GM12872 (cell line): ENCODE measurements at regions not wholly inside any gene's neighbourhood (a gene's known extent, or its start where the extent isn't known, plus 50 kb on each side); places are given as distances from the start of the nearest gene placed in this dataset.

Source experiments
- CTCF ChIP-seq: IDR thresholded peaks from 3 replicates; pipeline ENCODE4 v1.5.1; 2011; ENCODE audit warnings: low read depth, mild to moderate bottlenecking, low read length, moderate library complexity; ENCODE audit not compliant: insufficient read depth

GRCh38 chr14:104445832-104446381 lies 133.7 kb upstream of the C14orf180 start:
- no peak for TF ChIP-seq CTCF

GRCh38 chr14:104446611-104447010 lies 133.0 kb upstream of the C14orf180 start:
- TF ChIP-seq CTCF = no peak

- no peak for TF ChIP-seq CTCF
Observed at GRCh38 chr14:104447750-104448149, 131.8 kb upstream of the C14orf180 start.

- no peak for TF ChIP-seq CTCF
Observed at GRCh38 chr14:104448321-104448720, 131.2 kb upstream of the C14orf180 start.

- no peak for TF ChIP-seq CTCF
Observed at GRCh38 chr14:104448721-104449120, 130.8 kb upstream of the C14orf180 start.

- TF ChIP-seq CTCF = no peak
Observed at GRCh38 chr14:104450811-104451401, 128.7 kb upstream of the C14orf180 start.

- TF ChIP-seq CTCF = no peak
Observed at GRCh38 chr14:104451474-104451873, 128.1 kb upstream of the C14orf180 start.
